AG04449 (cell line): ENCODE measurements at regions not wholly inside any gene's neighbourhood (a gene's known extent, or its start where the extent isn't known, plus 50 kb on each side); places are given as distances from the start of the nearest gene placed in this dataset.

Experiments
- CTCF ChIA-PET: fragments of 350-600 bp; formaldehyde crosslinking; extraction: SDS; loops from one replicate; lab custom pipeline; 2021; ENCODE audit warnings: antibody characterized with exemption; lab: Yijun Ruan, JAX
- POLR2A ChIA-PET: fragments of 400-600, 350-600 bp; formaldehyde crosslinking; extraction: SDS; loops from one replicate; lab custom pipeline; 2020; ENCODE audit warnings: antibody characterized with exemption, inconsistent platforms; lab: Yijun Ruan, JAX
- DNase-seq: peaks from one replicate; pipeline ENCODE4 v3.0.0-alpha.2; 2010; ENCODE audit warnings: low read depth, low spot score
- H3K4me3 ChIP-seq: 2 replicates; pipeline ENCODE4 v1.5.1; 2011; ENCODE audit warnings: low read depth, mild to moderate bottlenecking, control low read depth, low read length
- TF ChIP-seq, protein P1 (sequence below): IDR thresholded peaks from one replicate; pipeline ENCODE4 v1.5.1; 2011; ENCODE audit warnings: mild to moderate bottlenecking, moderate library complexity, low read length, control low read depth, inconsistent platforms; ENCODE audit not compliant: insufficient read depth; ENCODE audit errors: missing control alignments

DNA sequence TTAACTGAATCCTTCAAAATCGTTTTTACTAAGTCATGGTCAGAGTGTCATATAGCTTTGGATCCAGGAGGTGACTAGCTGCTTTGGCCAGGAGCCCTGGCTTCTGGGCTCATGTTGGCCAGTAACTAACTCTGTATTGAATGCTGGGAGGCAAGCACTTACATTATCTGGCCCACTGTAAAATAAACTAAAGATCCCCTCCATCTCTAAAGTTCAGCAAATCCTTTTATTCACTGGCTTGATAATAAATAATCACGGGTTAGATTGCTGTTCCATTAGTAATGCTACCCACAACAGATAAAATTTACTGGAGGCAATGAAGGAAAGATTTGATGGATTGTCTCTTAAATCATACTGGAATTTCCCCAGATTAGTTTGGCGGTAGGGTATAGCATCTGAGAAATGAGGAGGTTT lies 382.2 kb upstream of the TLE4 start:
- ChIA-PET POLR2A (interaction anchor here (0.6 to 1.0 kb wide), 4 partner anchors 132 to 382 kb away, joined by 3 to 4 read pairs (median 3); partner anchors contain the start of gene TLE4), CTCF (interaction anchor here (0.9 kb wide), 1 partner anchor 820 kb away, joined by 3 read pairs; no protein-coding TSS in a partner anchor)
- no peak for DNase-seq
- TF ChIP-seq, protein P1, sequence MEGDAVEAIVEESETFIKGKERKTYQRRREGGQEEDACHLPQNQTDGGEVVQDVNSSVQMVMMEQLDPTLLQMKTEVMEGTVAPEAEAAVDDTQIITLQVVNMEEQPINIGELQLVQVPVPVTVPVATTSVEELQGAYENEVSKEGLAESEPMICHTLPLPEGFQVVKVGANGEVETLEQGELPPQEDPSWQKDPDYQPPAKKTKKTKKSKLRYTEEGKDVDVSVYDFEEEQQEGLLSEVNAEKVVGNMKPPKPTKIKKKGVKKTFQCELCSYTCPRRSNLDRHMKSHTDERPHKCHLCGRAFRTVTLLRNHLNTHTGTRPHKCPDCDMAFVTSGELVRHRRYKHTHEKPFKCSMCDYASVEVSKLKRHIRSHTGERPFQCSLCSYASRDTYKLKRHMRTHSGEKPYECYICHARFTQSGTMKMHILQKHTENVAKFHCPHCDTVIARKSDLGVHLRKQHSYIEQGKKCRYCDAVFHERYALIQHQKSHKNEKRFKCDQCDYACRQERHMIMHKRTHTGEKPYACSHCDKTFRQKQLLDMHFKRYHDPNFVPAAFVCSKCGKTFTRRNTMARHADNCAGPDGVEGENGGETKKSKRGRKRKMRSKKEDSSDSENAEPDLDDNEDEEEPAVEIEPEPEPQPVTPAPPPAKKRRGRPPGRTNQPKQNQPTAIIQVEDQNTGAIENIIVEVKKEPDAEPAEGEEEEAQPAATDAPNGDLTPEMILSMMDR = no peak
- no peak overlapping the region for H3K4me3 ChIP-seq

DNA sequence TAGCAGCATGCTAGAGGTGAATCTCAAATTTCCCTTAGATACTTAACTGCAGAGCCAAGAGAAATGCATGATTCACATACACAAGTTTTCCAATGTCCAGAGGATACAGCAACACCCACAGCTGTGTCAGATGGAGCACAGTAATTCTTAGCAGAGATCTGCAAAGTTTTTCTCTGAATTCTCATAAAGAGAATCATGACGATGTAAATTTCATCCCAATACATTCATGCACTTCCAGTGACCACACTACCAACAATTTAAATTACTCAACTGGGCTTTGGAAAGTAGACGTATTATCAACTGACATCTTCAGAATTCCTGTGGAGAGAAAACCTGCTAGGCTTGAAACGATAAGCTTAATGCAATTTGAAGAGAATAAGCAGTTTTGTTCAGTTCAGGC lies 378.8 kb upstream of the TLE4 start:
- TF ChIP-seq, protein P1 = no peak
- H3K4me3 ChIP-seq = no peak overlapping the region
- ChIA-PET POLR2A (interaction anchor here (1.2 kb wide), 1 partner anchor 379 kb away, joined by 4 read pairs; the partner anchor contains the start of gene TLE4), CTCF (interaction anchor here (0.8 to 1.5 kb wide), 2 partner anchors 62 to 64 kb away, joined by 3 to 4 read pairs; no protein-coding TSS in a partner anchor)
- peak; percentile 89 for DNase-seq

DNA sequence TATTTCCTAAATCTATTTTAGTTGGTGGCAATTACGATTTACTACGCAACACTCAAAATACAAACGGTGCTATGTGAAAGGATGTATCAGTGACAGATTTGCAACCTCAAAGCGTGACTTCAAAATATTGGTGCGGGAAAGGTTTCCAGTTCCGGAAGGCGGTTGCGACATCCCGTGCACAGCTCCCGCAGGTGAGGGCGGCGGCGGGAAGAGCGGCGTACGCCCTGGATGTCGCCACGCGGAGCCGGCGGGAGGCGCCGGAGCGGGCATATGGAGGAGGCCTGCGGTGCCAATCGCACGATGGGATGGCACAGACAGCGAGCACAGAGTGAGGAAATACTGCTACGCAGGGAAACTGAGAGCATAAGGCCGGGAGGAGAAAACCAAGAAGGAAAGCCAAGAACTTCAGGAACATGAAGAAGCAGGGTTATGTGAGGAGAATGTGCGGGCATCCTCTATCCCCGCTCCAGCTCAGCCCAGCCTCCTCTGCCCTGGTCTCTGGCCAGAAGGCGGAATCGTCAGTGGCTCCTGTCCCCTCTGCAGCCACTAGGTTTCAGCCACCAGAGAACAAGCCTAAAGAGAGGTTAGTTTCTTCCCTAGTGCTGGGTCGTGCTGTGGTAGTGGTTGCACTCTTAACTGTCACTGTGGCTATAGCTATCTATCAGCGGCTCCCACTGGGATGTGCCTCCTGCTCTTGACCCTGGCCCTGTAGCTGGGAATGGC lies 378.1 kb upstream of the TLE4 start:
- DNase-seq = no peak
- POLR2A ChIA-PET = interaction anchor here (1.2 kb wide), 1 partner anchor 378 kb away, joined by 4 read pairs; the partner anchor contains the start of gene TLE4
- TF ChIP-seq, protein P1 = no peak
- H3K4me3 ChIP-seq = no peak overlapping the region
- CTCF ChIA-PET = interaction anchor here (0.8 to 1.5 kb wide), 2 partner anchors 62 to 64 kb away, joined by 3 to 4 read pairs; no protein-coding TSS in a partner anchor

DNA sequence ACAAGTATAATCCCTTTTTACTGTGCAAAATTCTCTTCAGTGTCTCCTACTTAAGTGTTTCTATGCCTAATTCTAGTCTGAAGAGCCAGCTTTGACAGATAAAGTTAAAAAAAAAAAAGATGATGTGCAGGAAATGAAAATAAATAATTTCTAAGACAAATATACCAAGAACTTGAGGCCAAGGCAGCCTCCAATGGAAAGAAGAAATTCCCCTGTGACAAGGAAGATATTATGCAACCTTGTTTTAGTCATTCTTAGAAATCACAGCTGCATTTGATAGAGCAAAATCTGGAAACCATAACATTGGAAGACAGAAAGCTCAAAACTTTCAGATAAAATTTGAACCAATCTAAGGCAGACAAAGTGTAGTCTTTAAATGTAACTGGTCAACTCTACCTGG lies 375.9 kb upstream of the TLE4 start:
- ChIA-PET POLR2A (interaction anchor here (0.6 to 1.7 kb wide), 5 partner anchors 9 to 376 kb away, joined by 3 to 7 read pairs (median 3); partner anchors contain the start of gene TLE4), CTCF (no interaction called here)
- peak; percentile 53 for DNase-seq
- H3K4me3 ChIP-seq = no peak overlapping the region
- TF ChIP-seq, protein P1 = no peak

DNA sequence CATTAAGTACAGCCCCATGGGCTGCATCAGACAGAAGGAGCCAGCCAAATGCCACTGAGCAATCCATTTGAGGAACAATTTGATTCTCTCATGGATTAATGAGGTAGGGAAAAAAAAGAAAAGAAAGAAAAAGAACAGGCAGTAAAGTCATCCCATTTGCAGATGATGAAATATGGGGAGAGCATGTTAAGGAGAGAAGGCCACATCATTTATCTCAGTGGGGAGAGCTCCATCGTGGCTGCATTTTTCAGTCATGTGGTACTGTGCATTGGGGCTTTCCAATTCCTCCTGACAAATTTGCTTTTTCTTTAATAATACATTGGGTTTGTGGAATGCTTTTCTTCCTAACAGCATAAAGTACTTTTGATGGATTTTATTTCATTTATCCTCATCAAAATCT lies 375.2 kb upstream of the TLE4 start:
- ChIA-PET POLR2A (interaction anchor here (0.6 to 1.7 kb wide), 3 partner anchors 8 to 375 kb away, joined by 3 to 7 read pairs (median 5); partner anchors contain the start of gene TLE4), CTCF (no interaction called here)
- TF ChIP-seq, protein P1 = no peak
- H3K4me3 ChIP-seq = no peak overlapping the region
- no peak for DNase-seq

DNA sequence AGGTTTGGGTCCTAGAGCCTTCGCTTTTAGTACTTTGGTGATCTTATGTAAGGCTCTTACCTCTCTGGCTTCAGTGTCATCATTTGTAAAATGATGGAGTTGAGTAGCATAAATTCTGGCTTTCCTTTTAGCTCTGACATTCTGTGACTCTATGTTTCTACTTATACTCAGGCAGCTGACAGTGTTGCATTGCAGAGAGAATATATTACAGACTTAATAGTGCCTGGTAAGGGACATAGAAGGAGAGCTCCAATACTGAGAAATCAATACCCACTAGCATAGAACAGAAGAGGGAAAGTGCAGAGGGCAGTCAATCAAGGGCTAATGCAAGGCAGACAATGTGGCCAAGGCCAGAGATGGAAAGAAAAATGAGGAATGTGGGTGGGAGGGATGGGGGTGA lies 371.4 kb upstream of the TLE4 start:
- TF ChIP-seq, protein P1 = no peak
- ChIA-PET POLR2A (no interaction called here), CTCF (interaction anchor here (0.9 to 2.1 kb wide), 2 partner anchors 9 to 16 kb away, joined by 3 to 6 read pairs; no protein-coding TSS in a partner anchor)

More for the DNA sequence above, 371.4 kb upstream of the TLE4 start:
- H3K4me3 ChIP-seq = no peak overlapping the region
- DNase-seq = no peak
